GM12801 (cell line): ENCODE measurements at regions not wholly inside any gene's neighbourhood (a gene's known extent, or its start where the extent isn't known, plus 50 kb on each side); places are given as distances from the start of the nearest gene placed in this dataset.

ENCODE experiments used
- CTCF ChIP-seq: IDR thresholded peaks from one replicate; pipeline ENCODE4 v1.5.1; 2011; ENCODE audit warnings: control low read depth; ENCODE audit not compliant: insufficient read length; ENCODE audit errors: extremely low read depth

GRCh38 chr5:101159006-101159405 is 255.9 kb upstream of the ST8SIA4 start:
- TF ChIP-seq CTCF: no peak

GRCh38 chr5:101153526-101153925 is 250.4 kb upstream of the ST8SIA4 start:
- TF ChIP-seq CTCF: no peak

- no peak for TF ChIP-seq CTCF
These were observed 240.4 kb upstream of the ST8SIA4 start for GRCh38 chr5:101143526-101143925.

- TF ChIP-seq CTCF: no peak
These were observed 239.0 kb upstream of the ST8SIA4 start for GRCh38 chr5:101142102-101142501.

GRCh38 chr5:101136454-101136853 is 233.4 kb upstream of the ST8SIA4 start:
- no peak for TF ChIP-seq CTCF

GRCh38 chr5:101123363-101123762 is 220.3 kb upstream of the ST8SIA4 start:
- no peak for TF ChIP-seq CTCF

GRCh38 chr5:101112645-101113044 is 209.6 kb upstream of the ST8SIA4 start:
- TF ChIP-seq CTCF: no peak

- TF ChIP-seq CTCF: no peak
These were observed 200.8 kb upstream of the ST8SIA4 start for GRCh38 chr5:101103874-101104273.
